Loucy (cell line): ENCODE measurements at regions not wholly inside any gene's neighbourhood (a gene's known extent, or its start where the extent isn't known, plus 50 kb on each side); places are given as distances from the start of the nearest gene placed in this dataset.

Source experiments
- CTCF ChIP-seq: fragments of 200-600 bp; sonication (generic); conservative IDR thresholded peaks from 2 replicates; pipeline ENCODE4 v1.5.1; 2014; ENCODE audit warnings: mild to moderate bottlenecking, antibody characterized with exemption, low read length
- EZH2phosphoT487 ChIP-seq: fragments of 200-600 bp; IDR thresholded peaks from 2 replicates; pipeline ENCODE4 v1.6.1; 2018; ENCODE audit warnings: antibody characterized with exemption, mild to moderate bottlenecking, moderate library complexity, borderline replicate concordance

GRCh38 chr4:22077571-22077970 is 129.0 kb upstream of the KCNIP4 start:
- TF ChIP-seq CTCF (no peak), EZH2phosphoT487 (no peak)
